AG09319 (cell line): ENCODE measurements at regions not wholly inside any gene's neighbourhood (a gene's known extent, or its start where the extent isn't known, plus 50 kb on each side); places are given as distances from the start of the nearest gene placed in this dataset.

ENCODE experiments used
- DNase-seq: peaks from one replicate; pipeline ENCODE4 v3.0.0-alpha.2; 2010; ENCODE audit warnings: low read depth; ENCODE audit errors: extremely low read depth
- TF ChIP-seq, protein P1 (sequence below): IDR thresholded peaks from 2 replicates; pipeline ENCODE4 v1.5.1; 2011; ENCODE audit warnings: low read depth, mild to moderate bottlenecking, inconsistent platforms, low read length, moderate library complexity

DNA sequence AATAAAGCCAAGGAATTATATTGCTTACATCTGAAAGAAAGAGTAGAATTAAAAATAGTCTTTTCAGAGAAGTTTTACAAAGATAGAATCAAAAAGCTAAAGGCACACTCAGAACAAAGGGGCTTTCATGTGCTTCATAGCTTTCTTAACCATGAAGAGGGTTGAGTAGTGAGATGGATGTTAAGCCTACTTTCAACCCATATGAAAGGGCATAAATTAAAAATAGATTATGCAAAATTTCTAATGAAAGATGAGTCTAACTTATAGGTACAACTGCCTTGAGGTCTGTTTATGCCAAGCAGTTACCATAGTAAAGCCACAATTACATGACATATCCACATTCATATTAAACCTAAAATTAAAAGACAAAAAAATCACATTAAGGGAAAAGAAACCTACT lies 223.3 kb upstream of the ARHGEF26 start:
- TF ChIP-seq, protein P1, sequence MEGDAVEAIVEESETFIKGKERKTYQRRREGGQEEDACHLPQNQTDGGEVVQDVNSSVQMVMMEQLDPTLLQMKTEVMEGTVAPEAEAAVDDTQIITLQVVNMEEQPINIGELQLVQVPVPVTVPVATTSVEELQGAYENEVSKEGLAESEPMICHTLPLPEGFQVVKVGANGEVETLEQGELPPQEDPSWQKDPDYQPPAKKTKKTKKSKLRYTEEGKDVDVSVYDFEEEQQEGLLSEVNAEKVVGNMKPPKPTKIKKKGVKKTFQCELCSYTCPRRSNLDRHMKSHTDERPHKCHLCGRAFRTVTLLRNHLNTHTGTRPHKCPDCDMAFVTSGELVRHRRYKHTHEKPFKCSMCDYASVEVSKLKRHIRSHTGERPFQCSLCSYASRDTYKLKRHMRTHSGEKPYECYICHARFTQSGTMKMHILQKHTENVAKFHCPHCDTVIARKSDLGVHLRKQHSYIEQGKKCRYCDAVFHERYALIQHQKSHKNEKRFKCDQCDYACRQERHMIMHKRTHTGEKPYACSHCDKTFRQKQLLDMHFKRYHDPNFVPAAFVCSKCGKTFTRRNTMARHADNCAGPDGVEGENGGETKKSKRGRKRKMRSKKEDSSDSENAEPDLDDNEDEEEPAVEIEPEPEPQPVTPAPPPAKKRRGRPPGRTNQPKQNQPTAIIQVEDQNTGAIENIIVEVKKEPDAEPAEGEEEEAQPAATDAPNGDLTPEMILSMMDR, result no peak
- DNase-seq, result no peak

DNA sequence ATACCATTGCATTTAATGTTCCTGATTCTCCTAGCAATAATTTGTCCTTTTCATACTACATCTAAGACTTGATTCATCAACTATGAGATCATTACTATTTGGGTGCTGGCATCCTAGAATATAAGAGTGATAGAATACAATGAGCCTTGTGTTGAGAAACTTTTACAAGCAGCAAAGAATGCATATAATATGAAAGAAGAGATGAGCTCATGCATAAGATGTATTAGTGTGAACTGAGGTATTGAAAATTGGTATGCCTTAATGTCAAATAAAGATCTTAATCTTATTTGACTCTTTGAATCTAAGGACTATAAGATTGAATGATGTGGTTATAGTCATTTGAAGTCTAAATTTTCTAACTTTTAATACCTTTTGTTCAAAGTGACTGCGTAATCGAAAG lies 220.0 kb upstream of the ARHGEF26 start:
- no peak for DNase-seq
- TF ChIP-seq, protein P1, result no peak

DNA sequence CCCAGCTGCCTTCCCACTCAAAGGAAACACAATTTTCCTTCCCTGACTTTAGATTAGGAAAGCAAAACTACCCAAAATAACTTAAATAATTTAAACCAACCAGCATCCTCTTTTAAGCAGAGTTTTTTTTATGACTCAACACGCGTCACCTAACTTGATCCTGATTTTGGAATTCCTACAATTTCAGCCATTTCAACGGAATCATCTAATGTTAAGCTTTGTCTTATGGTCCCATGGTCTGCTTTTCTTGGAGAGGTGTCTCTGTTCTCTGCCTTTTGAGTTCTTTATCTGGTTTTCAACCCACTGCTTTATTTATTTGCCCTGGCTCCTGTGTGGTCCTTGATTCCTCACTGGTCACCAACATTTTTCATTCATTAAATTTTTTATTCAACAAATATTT lies 219.2 kb upstream of the ARHGEF26 start:
- DNase-seq, result no peak

DNA sequence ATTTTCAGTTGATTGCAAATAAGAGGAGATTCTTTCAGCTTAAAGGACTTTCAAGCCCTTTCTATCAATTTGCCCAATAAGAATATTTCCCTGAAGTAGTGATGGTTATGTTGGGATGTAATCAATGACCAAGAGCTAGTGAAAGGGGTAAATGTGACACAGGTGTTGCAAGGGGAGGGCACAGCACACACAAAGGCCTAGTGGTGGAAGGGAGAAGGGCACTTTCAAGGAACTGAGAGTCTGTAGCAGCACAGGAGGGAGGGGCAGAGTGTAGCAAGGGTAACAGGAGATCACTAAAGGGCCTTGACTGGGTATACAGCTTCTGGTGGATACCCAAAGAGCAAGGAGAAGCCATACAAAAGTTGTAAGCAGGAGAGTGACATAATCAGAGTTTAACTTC lies 217.8 kb upstream of the ARHGEF26 start:
- no peak for DNase-seq

More for the DNA sequence above, 219.2 kb upstream of the ARHGEF26 start:
- TF ChIP-seq, protein P1, result no peak

DNA sequence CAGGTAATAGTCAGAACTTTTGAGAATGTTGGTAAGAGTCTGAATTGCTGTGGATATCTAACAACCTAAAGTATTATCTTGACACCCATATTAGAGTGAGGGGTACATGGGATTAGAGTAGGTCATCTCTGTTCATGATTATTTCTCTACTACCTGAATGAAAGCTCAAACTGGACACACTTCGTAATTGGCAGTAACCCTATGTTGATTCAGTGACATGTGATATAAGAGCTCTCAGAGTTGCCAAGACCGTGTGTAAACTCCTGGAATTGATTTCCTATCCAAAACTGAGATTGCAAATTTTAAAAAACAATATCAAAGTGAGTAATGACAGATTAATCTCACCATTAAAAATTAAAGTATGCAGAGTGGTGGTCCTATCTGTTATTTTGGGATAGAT lies 214.8 kb upstream of the ARHGEF26 start:
- TF ChIP-seq, protein P1, result no peak
- no peak for DNase-seq

More for the DNA sequence above, 217.8 kb upstream of the ARHGEF26 start:
- TF ChIP-seq, protein P1, result no peak

DNA sequence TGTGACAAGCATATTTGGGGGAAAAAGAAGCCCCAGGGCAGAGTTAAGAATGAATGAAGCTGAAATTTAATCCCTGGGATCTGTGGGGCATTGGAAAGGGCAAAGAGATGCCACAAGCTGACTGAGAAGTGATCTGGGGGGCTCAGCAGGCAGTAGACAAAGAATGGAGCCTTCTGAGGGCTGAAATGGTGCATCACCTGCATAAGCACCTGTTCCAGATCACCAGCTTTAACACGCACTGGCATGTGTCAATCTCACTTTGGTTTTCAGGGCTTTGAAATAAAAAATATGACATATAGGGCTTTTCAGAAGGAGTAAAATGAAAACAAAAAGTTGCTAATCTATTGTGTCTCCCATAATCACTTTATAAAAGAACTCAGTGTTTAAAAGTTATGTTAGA lies 210.8 kb upstream of the ARHGEF26 start:
- TF ChIP-seq, protein P1, result no peak
- no peak for DNase-seq

DNA sequence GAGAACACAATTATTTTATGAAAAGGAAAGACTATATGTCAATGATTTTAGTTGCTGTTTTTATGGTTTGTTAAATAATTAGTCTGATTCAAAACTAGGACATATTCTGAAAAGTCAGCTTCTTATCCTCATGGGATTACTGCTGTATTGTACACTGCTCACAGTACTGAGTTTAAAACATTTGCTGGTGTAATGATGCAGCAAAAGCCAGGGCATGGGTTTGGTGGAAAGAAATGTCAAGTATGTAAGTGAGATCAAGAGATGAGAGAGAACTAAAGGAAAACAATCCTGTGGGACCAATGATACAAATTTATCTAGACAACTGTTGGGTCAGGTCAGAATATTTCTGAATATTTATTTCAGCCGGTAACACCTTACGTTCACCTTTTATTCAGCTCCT lies 210.1 kb upstream of the ARHGEF26 start:
- DNase-seq, result no peak
- TF ChIP-seq, protein P1, result no peak
